ENCODE measurements at regions not wholly inside any gene's neighbourhood (a gene's known extent, or its start where the extent isn't known, plus 50 kb on each side); places are given as distances from the start of the nearest gene placed in this dataset.

GRCh38 chr3:94596887-94597566 lies 534.2 kb downstream of the NSUN3 start:
- ATAC-seq: no peak
- Histone ChIP-seq H3K4me1 (replicated peaks in 1 of 2; ENCODE audit: control insufficient read depth in 2 of 2, insufficient read depth in 2 of 2, low read length in 2 of 2) (no peaks in the 10 kb centered on the region), H2AFZ (ENCODE audit: low read depth, low read length) (no peak overlapping the region), H3K9me3 (replicated peaks; ENCODE audit: control insufficient read depth, insufficient read depth, low read depth, low read length) (no peaks in the 10 kb centered on the region), H3K4me3 (no peak overlapping the region), H3K36me3 (ENCODE audit: control insufficient read depth, insufficient read depth, low read length) (no peaks in the 10 kb centered on the region), H3K27ac (ENCODE audit: extremely low read depth, low read depth, low read length) (no peak overlapping the region), H3K9me1 (ENCODE audit: control insufficient read depth, insufficient read depth, low read length) (no peaks in the 10 kb centered on the region), H3K79me2 (ENCODE audit: control insufficient read depth, insufficient read depth, low read length) (no peaks in the 10 kb centered on the region), H3K9ac (ENCODE audit: insufficient read depth in 1 of 2, low read depth in 2 of 2, low read length in 2 of 2) (no peak overlapping the region), H3K27me3 (ENCODE audit: control insufficient read depth in 2 of 2, insufficient read depth in 2 of 2, low read length in 2 of 2) (no peaks in the 10 kb centered on the region), H3K4me2 (ENCODE audit: insufficient read depth, low read length) (no peak overlapping the region), H4K20me1 (replicated peaks; ENCODE audit: control insufficient read depth, insufficient read depth, low read length) (no peaks in the 10 kb centered on the region)
- BruUV-seq (replicated peaks): no TSS peak
- TF ChIP-seq RBM15 (IDR thresholded peaks at IDR 0.05; ENCODE audit: insufficient read depth, low read length): no peak
- no peak for TF ChIP-seq SNIP1 (IDR thresholded peaks at IDR 0.05; ENCODE audit: low read depth)
- TF ChIP-seq CEBPZ (IDR thresholded peaks at IDR 0.05; ENCODE audit: borderline replicate concordance, low read depth, low read length): no peak
- TF ChIP-seq FOXJ2 (tag; IDR thresholded peaks at IDR 0.05): no peak
- no peak for TF ChIP-seq CBX1 (IDR thresholded peaks at IDR 0.05; ENCODE audit: low read depth)
- TF ChIP-seq HCFC1 (IDR thresholded peaks at IDR 0.05; ENCODE audit: low read depth, low read length): no peak
- no peak for TF ChIP-seq DEAF1 (CRISPR knock-in tag; IDR thresholded peaks at IDR 0.05)
- no peak for TF ChIP-seq MIER1 (IDR thresholded peaks at IDR 0.05; ENCODE audit: low read depth)
- no peak for TF ChIP-seq FOXJ3 (CRISPR knock-in tag; IDR thresholded peaks at IDR 0.05)
- TF ChIP-seq MLLT1 (IDR thresholded peaks at IDR 0.05): no peak
- no peak for TF ChIP-seq PHTF2 (CRISPR knock-in tag; IDR thresholded peaks at IDR 0.05)
- no peak for TF ChIP-seq TCF7 (IDR thresholded peaks at IDR 0.05; ENCODE audit: borderline replicate concordance)
- no peak for TF ChIP-seq ZBTB34 (CRISPR knock-in tag; IDR thresholded peaks at IDR 0.05)
- TF ChIP-seq JUNB (CRISPR knock-in tag; conservative IDR thresholded peaks at IDR 0.05): no peak
- no peak for TF ChIP-seq ZNF3 (CRISPR knock-in tag; IDR thresholded peaks at IDR 0.05)
- CTCF ChIA-PET (ENCODE audit: low intra/inter-chr PET ratio): no interaction called here
- no peak for DNase-seq (ENCODE audit: extremely low read depth in 1 of 4, low spot score in 3 of 4)
- POLR2A ChIA-PET: no interaction called here
- in situ Hi-C loops (cut with MboI) (no loop called here), intact Hi-C loops (cut with micrococcal nuclease) (no loop called here)
- WGBS (ENCODE audit: insufficient coverage, low coverage, missing lambda C conversion rate): 0% methylated on average over 4 of the region's 4 CpGs
- FAIRE-seq: no peak

Data from K562 (cell line).